ENCODE measurements at regions not wholly inside any gene's neighbourhood (a gene's known extent, or its start where the extent isn't known, plus 50 kb on each side); places are given as distances from the start of the nearest gene placed in this dataset.

- intact Hi-C loops (cut with micrococcal nuclease): no loop called here
- ChIA-PET POLR2A (no interaction called here), CTCF (no interaction called here), RAD21 (ENCODE audit: low non-redundant PET in 1 of 2, low total read pairs in 2 of 2, uncharacterized antibody in 2 of 2, unreplicated experiment in 2 of 2) (no interaction called here)
- Histone ChIP-seq H3K27ac (ENCODE audit: low read depth, low read length) (no peak overlapping the region), H3K9me2 (ENCODE audit: insufficient read depth) (no peaks in the 10 kb centered on the region), H3K9me3 (ENCODE audit: control insufficient read depth in 1 of 2, insufficient read depth in 1 of 2, low read depth in 1 of 2, low read length in 2 of 2) (no peaks in the 10 kb centered on the region), H2AFZ (ENCODE audit: low read depth, low read length, poor library complexity, severe bottlenecking) (no peak overlapping the region), H3K4me1 (ENCODE audit: control insufficient read depth in 1 of 2, insufficient read depth in 2 of 2, low read length in 2 of 2) (peaks cover 3 to 15% of the 10 kb centered on the region in 2 experiments; a peak in 3 of 4 replicates), H3K27me3 (ENCODE audit: insufficient read depth, low read length) (no peaks in the 10 kb centered on the region), H3K4me3 (replicated peaks in 1 of 2; ENCODE audit: low read depth in 1 of 2, low read length in 2 of 2) (no peak overlapping the region), H3K9ac (ENCODE audit: low read length) (no peak overlapping the region), H3K79me2 (ENCODE audit: insufficient read depth, low read length) (no peaks in the 10 kb centered on the region), H4K20me1 (ENCODE audit: insufficient read depth) (no peaks in the 10 kb centered on the region), H3K4me2 (ENCODE audit: low read length) (no peak overlapping the region), H3K36me3 (ENCODE audit: control insufficient read depth in 1 of 2, insufficient read depth in 2 of 2, low read length in 2 of 2) (no peaks in the 10 kb centered on the region)
- no TSS peak for BruUV-seq (replicated peaks)
- TF ChIP-seq, protein P1, sequence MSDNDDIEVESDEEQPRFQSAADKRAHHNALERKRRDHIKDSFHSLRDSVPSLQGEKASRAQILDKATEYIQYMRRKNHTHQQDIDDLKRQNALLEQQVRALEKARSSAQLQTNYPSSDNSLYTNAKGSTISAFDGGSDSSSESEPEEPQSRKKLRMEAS (IDR thresholded peaks at IDR 0.05): no peak
- TF ChIP-seq CEBPB (IDR thresholded peaks at IDR 0.05; ENCODE audit: low read depth): no peak
- no peak for TF ChIP-seq YY1 (IDR thresholded peaks at IDR 0.05; ENCODE audit: extremely low read depth, insufficient replicate concordance, low read depth, low read length)
- no peak for TF ChIP-seq ELF1 (IDR thresholded peaks at IDR 0.05; ENCODE audit: borderline replicate concordance, low read depth)
- no peak for TF ChIP-seq EGR1 (IDR thresholded peaks at IDR 0.05; ENCODE audit: low read depth)
- no peak for TF ChIP-seq TCF7L2 (IDR thresholded peaks at IDR 0.05; ENCODE audit: borderline replicate concordance, extremely low read depth, insufficient read depth, insufficient read length)
- TF ChIP-seq POLR2AphosphoS5 (IDR thresholded peaks at IDR 0.05; ENCODE audit: low read depth, low read length): no peak
- TF ChIP-seq POLR2A (IDR thresholded peaks at IDR 0.05; ENCODE audit: borderline replicate concordance, extremely low read depth, insufficient read depth, insufficient read length): no peak
- TF ChIP-seq CBX3 (IDR thresholded peaks at IDR 0.05; ENCODE audit: low read depth): no peak
- no peak for TF ChIP-seq EZH2 (IDR thresholded peaks at IDR 0.05)
- no peak for ATAC-seq
- DNase-seq (ENCODE audit: low read depth, low spot score): no peak
Observed at GRCh38 chr1:234735476-234735875, 125.5 kb upstream of the IRF2BP2 start.

DNA sequence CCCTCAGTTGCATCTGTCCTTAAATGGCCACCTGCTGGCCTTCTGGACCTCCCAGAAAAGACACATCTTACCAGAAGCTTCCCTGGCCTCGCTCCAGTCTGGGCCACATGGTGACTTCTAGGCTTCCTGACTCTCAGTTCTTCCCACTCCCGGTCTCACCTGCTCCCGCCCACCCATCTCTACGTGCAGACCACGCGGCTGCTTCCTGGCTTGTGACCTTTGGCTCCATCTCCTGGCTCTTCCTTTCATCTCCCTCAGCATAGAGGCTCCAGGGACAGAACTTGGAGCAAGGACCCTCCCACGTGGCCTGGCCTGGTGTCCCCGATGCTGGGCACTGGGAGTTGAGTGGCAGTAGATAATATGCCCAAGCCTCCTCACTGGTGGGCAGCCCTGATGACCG is 124.9 kb upstream of the IRF2BP2 start:
- Histone ChIP-seq H3K9me2 (ENCODE audit: insufficient read depth) (no peaks in the 10 kb centered on the region), H3K36me3 (ENCODE audit: control insufficient read depth in 1 of 2, insufficient read depth in 2 of 2, low read length in 2 of 2) (no peaks in the 10 kb centered on the region), H3K9ac (ENCODE audit: low read length) (no peak overlapping the region), H3K4me2 (ENCODE audit: low read length) (no peak overlapping the region), H3K79me2 (ENCODE audit: insufficient read depth, low read length) (no peaks in the 10 kb centered on the region), H3K27ac (ENCODE audit: low read depth, low read length) (no peak overlapping the region), H3K27me3 (ENCODE audit: insufficient read depth, low read length) (no peaks in the 10 kb centered on the region), H3K4me1 (ENCODE audit: control insufficient read depth in 1 of 2, insufficient read depth in 2 of 2, low read length in 2 of 2) (peaks cover 3 to 15% of the 10 kb centered on the region in 2 experiments; a peak in 3 of 4 replicates), H3K9me3 (ENCODE audit: control insufficient read depth in 1 of 2, insufficient read depth in 1 of 2, low read depth in 1 of 2, low read length in 2 of 2) (no peaks in the 10 kb centered on the region), H4K20me1 (ENCODE audit: insufficient read depth) (no peaks in the 10 kb centered on the region), H2AFZ (ENCODE audit: low read depth, low read length, poor library complexity, severe bottlenecking) (no peak overlapping the region), H3K4me3 (replicated peaks in 1 of 2; ENCODE audit: low read depth in 1 of 2, low read length in 2 of 2) (no peak overlapping the region)
- RAD21 ChIA-PET (ENCODE audit: low non-redundant PET in 1 of 2, low total read pairs in 2 of 2, uncharacterized antibody in 2 of 2, unreplicated experiment in 2 of 2): no interaction called here
- intact Hi-C loops (cut with micrococcal nuclease): no loop called here
- ATAC-seq: no peak
- BruUV-seq (replicated peaks): no TSS peak
- no peak for TF ChIP-seq POLR2A (IDR thresholded peaks at IDR 0.05; ENCODE audit: borderline replicate concordance, extremely low read depth, insufficient read depth, insufficient read length)
- no peak for TF ChIP-seq CEBPB (IDR thresholded peaks at IDR 0.05; ENCODE audit: low read depth)
- TF ChIP-seq EZH2phosphoT487 (IDR thresholded peaks at IDR 0.05; ENCODE audit: borderline replicate concordance): no peak
- TF ChIP-seq, protein P2, sequence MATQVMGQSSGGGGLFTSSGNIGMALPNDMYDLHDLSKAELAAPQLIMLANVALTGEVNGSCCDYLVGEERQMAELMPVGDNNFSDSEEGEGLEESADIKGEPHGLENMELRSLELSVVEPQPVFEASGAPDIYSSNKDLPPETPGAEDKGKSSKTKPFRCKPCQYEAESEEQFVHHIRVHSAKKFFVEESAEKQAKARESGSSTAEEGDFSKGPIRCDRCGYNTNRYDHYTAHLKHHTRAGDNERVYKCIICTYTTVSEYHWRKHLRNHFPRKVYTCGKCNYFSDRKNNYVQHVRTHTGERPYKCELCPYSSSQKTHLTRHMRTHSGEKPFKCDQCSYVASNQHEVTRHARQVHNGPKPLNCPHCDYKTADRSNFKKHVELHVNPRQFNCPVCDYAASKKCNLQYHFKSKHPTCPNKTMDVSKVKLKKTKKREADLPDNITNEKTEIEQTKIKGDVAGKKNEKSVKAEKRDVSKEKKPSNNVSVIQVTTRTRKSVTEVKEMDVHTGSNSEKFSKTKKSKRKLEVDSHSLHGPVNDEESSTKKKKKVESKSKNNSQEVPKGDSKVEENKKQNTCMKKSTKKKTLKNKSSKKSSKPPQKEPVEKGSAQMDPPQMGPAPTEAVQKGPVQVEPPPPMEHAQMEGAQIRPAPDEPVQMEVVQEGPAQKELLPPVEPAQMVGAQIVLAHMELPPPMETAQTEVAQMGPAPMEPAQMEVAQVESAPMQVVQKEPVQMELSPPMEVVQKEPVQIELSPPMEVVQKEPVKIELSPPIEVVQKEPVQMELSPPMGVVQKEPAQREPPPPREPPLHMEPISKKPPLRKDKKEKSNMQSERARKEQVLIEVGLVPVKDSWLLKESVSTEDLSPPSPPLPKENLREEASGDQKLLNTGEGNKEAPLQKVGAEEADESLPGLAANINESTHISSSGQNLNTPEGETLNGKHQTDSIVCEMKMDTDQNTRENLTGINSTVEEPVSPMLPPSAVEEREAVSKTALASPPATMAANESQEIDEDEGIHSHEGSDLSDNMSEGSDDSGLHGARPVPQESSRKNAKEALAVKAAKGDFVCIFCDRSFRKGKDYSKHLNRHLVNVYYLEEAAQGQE (IDR thresholded peaks at IDR 0.05; ENCODE audit: low read depth): no peak
- no peak for TF ChIP-seq ZNF274 (IDR thresholded peaks at IDR 0.05; ENCODE audit: low read depth, low read length)
- TF ChIP-seq RAD21 (IDR thresholded peaks at IDR 0.05; ENCODE audit: low read depth): peak; percentile 32
- TF ChIP-seq FOSL1 (IDR thresholded peaks at IDR 0.05; ENCODE audit: low read depth): no peak
- peak; percentile 11 for TF ChIP-seq TCF7L2 (IDR thresholded peaks at IDR 0.05; ENCODE audit: borderline replicate concordance, extremely low read depth, insufficient read depth, insufficient read length)
- no peak for TF ChIP-seq EGR1 (IDR thresholded peaks at IDR 0.05; ENCODE audit: low read depth)
- no peak for DNase-seq (ENCODE audit: low read depth, low spot score)
- POLR2A ChIA-PET: no interaction called here
- CTCF ChIA-PET: no interaction called here
